SK-N-MC (cell line): ENCODE measurements at regions not wholly inside any gene's neighbourhood (a gene's known extent, or its start where the extent isn't known, plus 50 kb on each side); places are given as distances from the start of the nearest gene placed in this dataset.

Source experiments
- EZH2 ChIP-seq: fragments of 200-600 bp; sonication (generic); IDR thresholded peaks from one replicate; pipeline ENCODE4 v1.6.1; 2017; ENCODE audit warnings: antibody characterized with exemption
- FOXP2 ChIP-seq: optimal IDR thresholded peaks from 2 replicates; pipeline ENCODE3; 2011; ENCODE audit warnings: mild to moderate bottlenecking, moderate library complexity; ENCODE audit not compliant: insufficient read depth; ENCODE audit errors: extremely low read length, control extremely low read depth
- POLR2AphosphoS5 ChIP-seq: IDR thresholded peaks from 2 replicates; pipeline ENCODE4 v1.6.1; 2012; ENCODE audit warnings: mild to moderate bottlenecking, low read depth, low read length, borderline replicate concordance

GRCh38 chr1:209427277-209427676, 156.2 kb upstream of the CAMK1G start:
- TF ChIP-seq POLR2AphosphoS5: no peak
- no peak for TF ChIP-seq EZH2
- TF ChIP-seq FOXP2: no peak
